Astrocyte (in vitro differentiated cells and primary cell): ENCODE measurements at regions not wholly inside any gene's neighbourhood (a gene's known extent, or its start where the extent isn't known, plus 50 kb on each side); places are given as distances from the start of the nearest gene placed in this dataset.

Experiments
- CTCF ChIP-seq: IDR thresholded peaks from 2 replicates; pipeline ENCODE4 v1.5.1; 2011; ENCODE audit warnings: low read depth, mild to moderate bottlenecking, inconsistent platforms, low read length, moderate library complexity; ENCODE audit not compliant: insufficient read depth
- EZH2 ChIP-seq: IDR thresholded peaks from 2 replicates; pipeline ENCODE4 v1.6.1; 2012; ENCODE audit warnings: mild to moderate bottlenecking, low read length, inconsistent platforms; ENCODE audit not compliant: insufficient read depth

- no peak for TF ChIP-seq CTCF
- TF ChIP-seq EZH2: no peak
These were observed 449.9 kb downstream of the DHX35 start for GRCh38 chr20:39412091-39412490.
